Activated CD4-positive, CD25-positive, alpha-beta regulatory T cell treated with anti-CD3 and anti-CD28 coated beads, Interleukin-2, amount 50 U/mL, for 24 hours (primary cell): ENCODE measurements at regions not wholly inside any gene's neighbourhood (a gene's known extent, or its start where the extent isn't known, plus 50 kb on each side); places are given as distances from the start of the nearest gene placed in this dataset.

ENCODE experiments used
- ATAC-seq, 2 donors: fragments of 150-1000 bp; cut with Tn5 transposase; one replicate each; pipeline ENCODE4 v1.10.0; 2021; ENCODE audit warnings: mild to moderate bottlenecking in 1 of 2, moderate library complexity in 1 of 2

DNA sequence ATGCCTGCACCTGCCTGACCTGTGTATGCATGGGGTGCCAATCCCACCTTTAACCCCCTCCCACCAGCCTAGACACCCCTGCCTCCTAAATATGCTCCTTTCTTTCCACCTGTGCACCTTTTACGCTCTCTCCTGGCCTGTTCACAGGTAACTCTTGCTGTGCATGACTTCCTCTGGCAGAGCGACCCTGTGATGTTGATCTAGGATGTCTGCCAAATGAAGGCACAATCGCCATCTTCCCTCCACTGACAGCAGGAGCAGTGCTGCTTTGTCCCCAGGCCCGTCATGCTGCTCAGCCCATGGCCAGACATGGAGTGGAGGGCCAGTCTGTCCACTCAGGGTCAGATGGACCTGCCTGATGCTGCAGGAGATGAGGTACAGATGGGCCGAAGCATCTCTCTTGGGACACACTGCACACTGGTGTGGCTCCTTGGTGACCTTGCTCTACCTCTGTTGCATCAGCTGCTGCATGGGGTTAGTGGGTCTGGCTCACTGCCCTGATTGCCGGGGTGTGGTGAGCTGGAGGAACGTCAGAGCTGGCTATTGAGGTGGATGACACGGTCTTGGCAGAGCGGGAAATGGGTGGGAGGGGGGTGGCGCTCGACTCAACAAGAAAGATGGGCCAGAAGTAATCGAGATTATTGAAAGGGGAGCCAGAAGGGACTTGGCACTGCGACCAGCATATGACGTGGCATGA is 101.7 kb upstream of the PITX1 start:
- no peak for ATAC-seq

DNA sequence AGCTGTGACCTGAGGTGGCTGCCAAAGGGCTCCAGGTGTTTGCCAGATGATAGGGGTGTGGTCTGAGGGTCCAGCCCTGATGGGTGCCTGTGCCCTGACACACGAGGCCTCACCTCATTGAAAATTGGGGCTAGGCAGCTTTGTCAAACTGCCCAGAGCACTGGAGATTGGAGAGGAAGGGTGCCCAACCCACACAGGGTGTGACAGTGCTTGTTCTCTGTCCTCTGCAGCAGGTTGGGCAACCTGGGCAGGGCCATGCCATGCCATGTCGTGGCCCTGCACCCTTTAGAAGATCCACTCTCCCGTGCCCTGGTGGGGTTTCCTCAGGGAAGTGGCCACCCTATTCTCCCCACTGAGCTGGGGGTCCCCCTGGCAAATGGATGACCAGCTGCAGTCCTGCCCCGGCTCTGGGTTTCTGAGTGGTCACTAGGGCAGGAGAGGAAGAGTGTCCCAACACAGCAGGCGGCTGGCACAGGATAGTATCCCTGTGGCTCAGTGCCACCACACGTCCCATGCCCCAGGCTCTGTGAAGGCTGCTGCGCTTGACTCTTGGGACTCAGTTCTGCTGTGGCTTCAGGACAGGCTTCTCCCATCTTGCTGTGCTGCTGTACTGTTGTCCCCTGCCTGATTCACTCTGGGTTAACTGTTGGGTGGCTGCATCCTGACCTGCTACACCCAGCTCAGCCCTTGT is 100.8 kb upstream of the PITX1 start:
- ATAC-seq = no peak

DNA sequence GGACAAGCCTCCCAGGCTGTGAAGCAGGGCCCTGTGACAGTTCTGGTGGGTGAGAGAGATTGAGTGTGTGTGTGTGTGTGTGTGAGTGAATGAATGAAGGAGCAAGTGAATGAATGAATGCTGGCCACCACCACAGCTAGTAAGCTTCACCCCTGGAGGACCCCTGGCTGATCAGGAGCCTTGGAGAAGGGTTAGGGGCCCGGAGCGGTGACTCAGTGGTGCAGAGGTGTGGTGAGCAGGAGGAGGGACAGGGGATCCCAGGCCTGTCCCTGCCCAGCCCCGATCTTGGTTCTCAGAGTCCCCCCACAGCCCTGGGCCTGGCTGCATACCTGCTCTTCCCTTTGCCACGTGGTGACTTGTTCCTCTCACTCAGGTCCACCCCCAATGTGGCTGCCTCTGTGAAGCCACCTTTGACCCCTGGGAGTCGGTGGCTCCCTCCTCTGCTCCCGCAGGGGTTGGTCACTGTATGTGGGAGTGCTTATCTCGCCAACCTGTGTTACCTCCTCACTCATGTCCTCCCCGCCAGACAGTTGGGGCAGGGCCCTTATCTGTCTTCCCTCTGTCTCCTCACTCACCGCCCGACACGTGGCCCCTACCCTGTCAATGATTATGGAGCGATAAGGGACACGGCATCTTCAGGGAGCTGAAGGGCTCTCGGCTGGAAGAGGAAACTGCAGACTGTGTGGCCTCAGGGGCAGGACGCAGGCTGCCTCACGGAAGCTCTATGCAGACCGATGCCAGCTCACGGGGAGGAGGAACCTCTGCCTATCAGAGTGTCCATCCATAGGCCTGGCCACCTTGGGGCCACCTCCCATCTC is 99.9 kb upstream of the PITX1 start:
- ATAC-seq = no peak

DNA sequence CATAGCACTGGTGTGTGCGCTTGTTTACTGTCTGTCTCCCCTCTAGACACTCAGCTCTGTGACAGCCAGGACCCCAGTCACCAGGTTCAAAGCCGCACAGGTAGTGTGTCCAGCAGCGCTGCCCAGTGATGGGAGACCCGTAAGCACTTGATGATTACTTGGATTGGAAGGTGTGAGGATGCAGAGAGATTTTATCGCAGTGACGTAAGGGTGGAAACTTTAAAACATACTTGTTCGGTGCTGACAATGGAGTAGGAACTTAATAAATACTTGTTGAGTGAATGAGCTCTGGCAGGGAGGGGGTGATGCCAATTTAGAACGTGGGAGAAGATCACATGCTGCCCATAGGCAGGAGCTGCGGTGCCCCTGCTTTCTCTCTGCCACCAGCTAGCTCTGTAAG is 99.2 kb upstream of the PITX1 start:
- no peak for ATAC-seq

DNA sequence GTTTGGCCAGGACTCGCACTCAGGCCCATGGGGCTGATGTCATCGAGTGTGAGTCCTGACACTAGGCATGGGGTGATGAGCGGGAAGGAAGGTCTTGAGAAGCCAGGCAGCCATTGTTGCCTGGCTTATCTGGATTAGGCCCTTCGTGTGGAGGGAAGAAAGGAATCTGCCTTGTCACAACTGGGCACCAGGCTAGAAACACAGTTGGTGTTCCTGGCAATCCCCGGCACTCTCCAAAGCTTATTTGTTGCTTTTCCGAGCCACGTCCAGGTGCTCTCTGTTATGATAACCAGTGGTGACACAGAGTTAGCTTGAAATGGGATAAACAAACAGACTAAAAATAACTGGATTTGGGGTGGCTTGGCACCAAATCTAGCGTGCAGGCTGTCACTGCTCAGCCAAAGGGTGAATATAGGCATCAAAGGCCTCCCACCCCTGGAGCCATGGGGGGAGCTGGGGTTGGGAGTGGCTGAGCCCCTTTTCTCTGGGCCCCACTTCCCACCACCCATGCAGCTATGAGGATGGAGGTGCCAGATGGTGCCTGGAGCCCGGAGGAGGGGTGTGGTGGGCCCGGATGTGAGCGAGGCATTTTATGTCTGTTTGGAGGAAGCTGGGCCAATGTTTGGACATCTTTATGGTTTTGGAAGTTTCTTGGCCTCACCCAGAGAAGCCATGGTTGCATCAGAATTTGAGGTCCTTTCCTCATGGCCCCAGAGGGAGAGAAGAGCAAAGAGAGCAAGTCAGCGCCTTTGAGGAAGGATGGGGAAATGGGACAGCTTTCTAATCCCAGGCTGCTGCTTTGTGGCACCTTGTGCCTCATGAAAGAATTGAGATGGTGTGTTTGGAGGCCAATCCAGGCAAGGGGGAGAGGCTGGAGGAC is 98.0 kb upstream of the PITX1 start:
- no peak for ATAC-seq

DNA sequence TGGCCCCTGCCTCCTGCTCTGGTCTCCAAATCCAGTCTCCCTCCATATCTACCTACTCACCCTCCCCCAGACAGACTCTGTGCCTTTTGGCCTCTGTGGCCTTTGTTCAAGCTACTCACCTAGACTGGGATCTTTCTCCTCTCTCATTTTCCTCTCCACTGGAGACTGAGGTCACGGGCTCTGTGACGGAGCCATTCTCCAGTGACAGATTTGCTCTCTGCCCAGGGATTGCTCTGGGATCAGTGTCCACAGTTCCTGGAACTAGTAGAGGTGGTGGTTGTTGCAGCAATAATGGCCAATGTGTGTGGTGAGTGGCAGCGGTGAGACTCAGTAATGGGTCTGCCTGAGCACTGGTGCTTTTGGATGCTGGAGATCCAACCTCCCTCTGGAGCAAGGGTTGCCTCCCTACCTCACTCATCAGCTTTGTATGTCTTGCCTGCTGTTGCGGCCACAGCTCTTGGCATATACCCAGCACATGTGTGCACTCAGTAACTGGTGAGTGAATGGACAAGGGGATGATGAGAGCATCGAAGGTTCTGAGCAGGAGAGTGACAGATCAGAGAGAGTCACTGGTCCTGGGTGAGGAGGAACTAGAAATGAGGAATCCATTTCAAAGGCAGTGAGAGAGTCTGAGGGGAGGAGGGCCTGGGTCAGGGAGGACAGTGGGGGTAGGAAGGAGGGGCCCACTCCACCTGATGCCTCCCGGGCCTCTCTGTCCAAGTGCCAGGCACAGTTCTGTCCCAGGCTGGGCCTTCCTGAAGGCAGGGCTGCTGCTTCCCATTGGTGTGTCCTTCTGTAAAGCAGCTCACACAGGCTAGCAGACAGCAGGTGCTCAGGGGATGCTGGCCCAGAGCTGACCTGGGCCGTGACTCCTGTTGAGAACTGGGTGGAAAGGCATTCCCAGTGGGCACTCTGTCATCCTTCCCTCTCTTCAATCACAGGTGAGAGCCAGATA is 96.5 kb upstream of the PITX1 start:
- ATAC-seq = no peak

DNA sequence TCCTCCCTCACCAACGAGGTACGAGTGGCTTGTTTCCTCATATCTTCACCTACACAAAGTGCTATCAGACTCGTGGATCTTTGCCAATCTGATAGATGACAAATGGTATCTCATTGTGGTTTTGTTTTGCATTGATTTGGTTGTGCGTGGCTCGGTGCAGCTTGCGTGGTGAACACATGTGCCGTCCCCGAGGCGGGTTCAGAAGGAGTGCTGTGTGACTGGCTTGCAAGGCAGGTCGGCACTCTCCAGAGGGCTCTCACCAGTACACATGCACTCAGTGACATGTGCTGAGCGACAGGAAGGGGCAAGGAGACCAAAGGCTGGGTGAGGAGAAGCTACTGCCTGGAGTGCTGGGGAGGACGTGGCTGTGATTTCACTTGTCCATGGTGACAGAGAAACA is 95.3 kb upstream of the PITX1 start:
- no peak for ATAC-seq

DNA sequence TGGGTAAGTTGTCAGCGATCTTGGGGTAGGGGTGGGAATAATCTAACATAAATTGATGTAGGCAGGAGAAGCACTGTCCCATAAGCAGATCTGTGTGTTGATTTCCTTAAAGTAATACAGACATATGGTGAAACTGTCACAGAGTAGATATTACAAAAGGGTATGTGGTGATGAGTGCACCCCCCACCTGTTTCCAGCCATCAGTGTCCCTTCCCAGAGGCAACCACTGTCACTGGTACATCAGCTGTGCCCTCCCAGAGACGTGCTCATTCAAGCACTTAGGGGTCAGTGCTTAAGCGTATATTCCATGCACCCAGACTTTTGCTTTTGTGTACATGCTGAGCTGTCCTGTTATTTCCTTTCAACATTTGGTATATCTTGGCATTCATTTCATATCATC is 94.3 kb upstream of the PITX1 start:
- no peak for ATAC-seq

DNA sequence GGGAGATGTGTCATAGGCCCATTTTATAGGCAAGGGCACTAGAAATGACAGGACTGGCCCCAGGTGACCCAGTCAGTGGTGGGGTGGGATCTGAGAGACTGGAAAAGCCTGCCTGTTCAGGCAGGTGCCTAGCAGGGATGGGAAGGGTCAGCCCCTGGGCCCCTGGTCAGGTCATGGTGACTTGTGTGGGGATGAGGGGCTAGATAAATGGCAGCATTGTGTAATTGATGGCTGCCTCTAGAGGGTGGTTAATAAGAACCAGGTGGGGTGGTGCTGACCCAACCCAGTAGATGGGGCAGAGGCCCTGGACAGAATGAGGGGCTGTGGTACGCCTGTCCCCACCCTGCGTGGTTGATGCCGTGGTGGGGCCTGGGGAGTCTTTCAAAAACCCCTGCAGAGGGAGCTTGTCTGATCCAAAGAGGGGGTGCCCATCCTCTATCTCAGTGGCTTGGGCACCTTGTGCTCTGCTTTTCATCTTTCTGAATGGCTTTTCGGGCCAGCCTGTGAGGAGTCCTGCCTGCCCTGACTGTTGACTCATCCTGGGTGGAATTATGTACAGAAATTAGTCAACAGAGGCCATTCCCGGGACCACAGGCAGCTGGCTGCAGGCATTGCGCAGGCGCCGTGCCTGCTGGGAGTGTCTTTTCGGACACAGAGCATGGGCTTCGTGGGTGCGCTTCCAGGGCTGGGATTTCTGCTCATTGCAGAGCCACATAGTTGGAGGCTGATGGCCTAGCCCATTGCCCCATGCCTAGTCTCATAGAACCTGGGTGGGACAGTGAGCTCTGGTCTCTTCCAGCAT is 93.6 kb upstream of the PITX1 start:
- ATAC-seq = no peak

DNA sequence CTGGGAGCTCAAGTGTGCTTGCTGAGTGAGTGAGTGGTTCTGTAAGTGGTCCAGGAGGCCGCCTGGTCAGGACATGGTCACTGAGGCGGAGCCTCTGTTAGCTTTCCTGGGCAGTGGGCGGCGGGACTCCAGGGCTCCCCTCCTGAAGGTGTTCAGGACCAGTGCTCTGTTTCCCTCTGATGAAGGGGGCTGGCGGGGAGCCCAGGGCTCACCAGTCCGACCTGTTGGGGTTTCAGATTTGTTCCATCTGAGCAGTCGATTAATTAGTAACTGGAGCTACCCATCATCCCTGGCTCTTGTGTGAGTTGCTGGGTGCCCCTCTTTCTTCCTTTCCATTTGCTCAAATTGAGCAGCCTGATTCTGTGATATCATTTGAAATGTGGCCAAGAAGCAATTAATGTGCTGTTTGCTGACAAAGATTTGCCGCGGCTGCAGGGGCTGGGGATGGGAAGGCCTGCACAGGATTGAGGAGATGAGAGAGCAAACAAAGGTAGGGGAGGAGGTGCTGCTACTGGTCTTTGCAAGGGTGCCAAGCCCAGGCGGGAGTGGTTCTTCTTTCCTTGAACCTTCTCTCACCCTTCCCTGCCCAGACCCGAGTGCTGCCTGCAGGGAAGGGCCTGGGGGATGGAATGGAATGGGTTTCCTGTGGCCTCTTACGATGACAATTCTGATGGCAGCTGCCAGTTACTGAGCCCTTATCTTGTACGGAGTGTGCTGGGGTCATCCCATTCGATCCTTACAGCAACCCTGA is 92.8 kb upstream of the PITX1 start:
- no peak for ATAC-seq

DNA sequence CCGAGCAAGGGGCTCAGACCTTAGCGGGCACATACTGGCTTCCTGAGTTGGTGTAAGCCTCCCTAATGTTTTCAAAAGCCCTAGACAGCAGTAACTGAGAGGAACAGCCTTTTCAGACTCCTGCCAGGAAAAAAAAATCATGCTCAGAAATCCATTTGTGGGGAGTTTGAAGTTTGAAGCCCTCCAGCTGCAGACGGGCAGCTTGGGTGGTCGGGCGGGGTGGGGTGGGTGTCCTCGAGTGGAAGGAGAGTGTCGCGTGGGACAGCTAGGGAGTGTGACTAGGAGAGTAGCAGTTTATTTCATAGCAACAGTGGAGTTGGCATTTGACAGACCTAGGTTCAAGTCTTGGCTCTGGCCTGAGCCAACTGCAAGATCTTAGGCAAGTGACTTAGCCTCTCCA is 90.7 kb upstream of the PITX1 start:
- no peak for ATAC-seq

DNA sequence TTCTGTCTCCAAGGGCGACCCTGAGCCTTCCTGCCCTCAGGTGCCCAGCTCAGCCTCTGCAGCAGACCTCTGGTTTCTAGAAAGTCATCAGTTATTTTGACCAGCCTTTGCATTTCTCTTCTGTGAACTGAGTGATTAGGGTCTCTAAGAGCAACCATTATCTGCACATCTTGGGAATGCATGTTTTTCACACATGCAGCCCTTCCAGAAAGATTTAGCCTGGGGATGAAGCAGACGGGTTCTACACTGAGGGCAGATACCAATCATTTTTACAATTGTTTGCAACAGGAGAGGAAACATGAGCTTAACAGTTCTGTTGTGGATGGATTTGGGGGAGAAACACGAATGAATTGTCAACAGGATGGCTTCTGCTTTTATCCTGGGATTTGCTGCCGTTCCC is 90.1 kb upstream of the PITX1 start:
- no peak for ATAC-seq

DNA sequence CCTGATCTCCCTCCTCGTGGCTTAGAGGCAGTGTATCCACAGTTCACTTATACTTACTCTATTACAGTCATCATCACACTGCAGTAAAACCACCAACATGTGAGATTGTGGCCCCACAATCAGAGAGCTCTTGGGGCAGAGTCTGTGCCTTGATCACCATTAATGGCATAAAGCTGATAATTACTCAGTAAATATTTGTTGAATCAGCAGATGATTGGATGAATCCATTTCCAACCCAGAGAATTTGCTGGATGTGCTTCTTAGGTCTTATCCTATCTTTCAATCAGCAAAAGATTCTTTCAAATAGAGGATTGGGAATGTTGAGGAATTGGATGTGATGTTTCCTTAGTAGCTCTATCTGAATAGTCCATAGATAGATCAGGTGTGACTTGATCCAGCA is 88.8 kb upstream of the PITX1 start:
- no peak for ATAC-seq

DNA sequence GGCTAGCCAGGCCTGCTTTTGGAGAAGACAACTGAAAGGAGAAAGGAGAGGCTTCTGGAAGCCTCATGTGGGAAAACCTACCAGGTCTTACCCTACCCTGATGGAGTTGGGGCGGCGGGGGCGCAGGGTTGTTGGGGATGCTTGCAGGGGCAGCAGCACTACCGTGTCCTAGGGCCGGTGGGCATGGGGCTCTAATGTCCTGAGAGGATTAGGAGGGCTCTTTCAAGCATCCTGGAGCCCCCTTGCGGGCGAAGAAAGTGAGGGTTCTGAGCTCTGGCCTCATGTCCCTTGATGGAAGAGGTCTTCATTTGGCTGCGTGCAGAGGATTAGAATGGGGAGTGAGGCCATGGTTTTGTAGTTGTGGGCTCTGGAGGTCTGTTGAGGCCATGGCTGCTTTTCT is 86.9 kb upstream of the PITX1 start:
- no peak for ATAC-seq

DNA sequence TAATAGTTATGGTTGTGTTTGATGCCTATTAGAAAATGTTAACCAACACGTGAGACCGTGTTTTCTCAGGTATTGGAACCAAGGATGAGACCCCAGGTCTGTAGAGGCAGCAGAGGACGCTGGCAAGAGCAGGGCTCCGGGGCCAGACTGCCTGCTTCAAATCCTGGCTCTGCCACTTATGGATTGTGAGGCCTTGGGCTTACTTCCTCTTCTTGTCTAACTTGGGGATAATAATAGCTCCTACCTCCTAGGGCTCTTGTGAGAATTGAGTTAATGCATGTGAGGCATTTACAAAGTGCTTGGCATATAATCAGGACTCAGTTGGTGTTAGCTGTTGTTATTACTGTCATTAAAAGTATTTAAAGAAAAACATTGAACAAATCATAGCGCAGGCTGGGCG is 85.5 kb upstream of the PITX1 start:
- ATAC-seq = no peak

DNA sequence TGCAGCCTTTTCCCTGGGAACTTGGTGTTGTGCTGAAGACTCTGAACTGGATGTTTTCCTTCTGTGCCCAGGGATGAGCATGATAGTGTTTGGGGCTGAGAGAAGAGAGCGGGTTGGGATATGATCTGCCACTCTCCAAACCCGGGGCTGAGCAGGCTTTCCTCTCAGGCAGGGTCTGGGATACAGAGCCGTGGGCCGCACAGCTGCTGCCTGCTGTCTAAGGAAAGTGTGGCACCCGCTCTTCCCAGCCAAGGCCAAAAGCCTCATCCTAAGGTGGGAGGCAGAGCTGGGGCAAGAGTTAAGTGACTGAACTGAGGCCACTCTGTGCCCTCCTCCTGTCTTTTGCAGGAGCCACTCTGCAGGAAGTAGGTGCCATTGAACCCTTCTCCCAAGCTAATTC is 83.6 kb upstream of the PITX1 start:
- ATAC-seq = no peak

DNA sequence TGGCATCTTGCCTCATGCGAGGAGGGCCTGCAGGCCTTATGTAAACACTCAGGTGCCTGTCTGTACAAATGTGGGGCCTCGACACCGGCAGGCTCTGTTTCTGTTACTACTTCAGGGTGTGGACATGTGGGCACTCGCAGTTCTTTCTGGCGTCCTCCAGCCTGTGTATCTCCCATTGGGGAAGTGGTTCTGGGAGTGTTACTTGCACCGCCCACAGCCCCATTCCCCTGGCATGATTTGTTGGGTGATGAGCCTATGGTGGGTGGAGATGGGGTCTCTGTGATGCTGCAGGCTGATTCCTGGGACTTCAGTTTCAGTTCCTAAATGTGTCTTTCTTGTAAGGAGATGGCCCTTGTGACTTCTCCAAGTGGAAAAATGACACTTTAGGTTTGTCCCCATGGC is 82.1 kb upstream of the PITX1 start:
- no peak for ATAC-seq

DNA sequence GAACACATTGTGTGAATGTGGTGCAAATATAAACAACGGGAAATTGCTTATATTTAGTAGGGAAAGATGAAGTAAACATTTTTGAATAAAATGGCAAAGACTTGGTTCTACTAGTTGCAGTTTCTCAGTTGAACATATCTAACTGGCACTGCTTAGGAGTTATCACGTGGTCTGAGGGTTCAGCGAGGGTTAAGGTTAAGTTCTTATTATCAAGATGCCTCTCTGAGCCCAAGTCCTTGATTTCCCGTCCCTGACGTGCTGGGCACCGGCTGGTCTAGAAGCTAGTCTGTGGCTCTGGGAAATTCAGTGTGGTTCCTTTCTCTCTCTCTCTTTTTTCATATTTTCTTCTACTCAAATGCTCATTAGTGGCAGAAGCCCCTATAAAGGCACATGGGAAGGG is 81.6 kb upstream of the PITX1 start:
- no peak for ATAC-seq

DNA sequence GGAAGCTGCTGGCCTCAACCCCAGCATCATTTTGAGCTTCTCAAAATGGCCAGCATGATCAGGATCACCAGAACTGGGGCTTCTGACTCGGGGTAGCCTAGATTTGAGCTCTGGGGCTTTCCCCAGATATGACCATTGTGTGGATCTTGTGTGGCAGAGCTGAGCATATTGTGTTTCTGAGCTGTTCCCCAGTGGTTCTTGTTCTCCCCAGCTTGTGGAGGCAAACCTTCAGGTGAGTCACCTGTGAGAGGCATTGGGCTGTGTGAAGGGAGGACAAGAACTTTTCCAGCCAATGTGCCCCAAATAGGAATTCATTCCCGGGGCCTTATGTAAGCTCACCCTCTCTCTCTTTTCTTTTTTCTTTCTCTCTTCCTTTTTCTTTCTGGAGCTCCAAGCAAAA is 80.7 kb upstream of the PITX1 start:
- no peak for ATAC-seq
